OCI-LY1 (cell line): ENCODE measurements at regions not wholly inside any gene's neighbourhood (a gene's known extent, or its start where the extent isn't known, plus 50 kb on each side); places are given as distances from the start of the nearest gene placed in this dataset.

ENCODE experiments used
- H2AFZ ChIP-seq: fragments of 200-600 bp; sonication (generic), shearing (Covaris generic); 2 replicates; pipeline ENCODE4 v1.6.0; 2014; ENCODE audit warnings: antibody characterized with exemption, mild to moderate bottlenecking, low read length
- H3F3A ChIP-seq: fragments of 200-600 bp; sonication (generic), shearing (Covaris generic); 2 replicates; pipeline ENCODE4 v1.6.0; 2014; ENCODE audit warnings: mild to moderate bottlenecking, antibody characterized with exemption, low read length, moderate library complexity; ENCODE audit not compliant: insufficient read depth
- H3K27ac ChIP-seq: fragments of 200-600 bp; sonication (generic); 2 replicates; pipeline ENCODE4 v1.5.1; 2014; ENCODE audit warnings: low read length, mixed run types, mild to moderate bottlenecking, low read depth; ENCODE audit not compliant: poor library complexity, severe bottlenecking
- H3K27me3 ChIP-seq: fragments of 200-600 bp; sonication (generic); 2 replicates; pipeline ENCODE4 v1.6.0; 2014; ENCODE audit warnings: antibody characterized with exemption, mild to moderate bottlenecking, low read length, moderate library complexity; ENCODE audit not compliant: insufficient read depth
- H3K36me3 ChIP-seq: fragments of 200-600 bp; sonication (generic); 2 replicates; pipeline ENCODE4 v1.6.1; 2014; ENCODE audit warnings: mild to moderate bottlenecking, antibody characterized with exemption, low read length, moderate library complexity, mixed read lengths; ENCODE audit not compliant: insufficient read depth
- H3K4me1 ChIP-seq: fragments of 200-600 bp; sonication (generic); 2 replicates; pipeline ENCODE4 v1.5.1; 2014; ENCODE audit warnings: mild to moderate bottlenecking, low read length, moderate library complexity; ENCODE audit not compliant: insufficient read depth, severe bottlenecking
- H3K4me2 ChIP-seq: fragments of 200-600 bp; sonication (generic), shearing (Covaris generic); 2 replicates; pipeline ENCODE4 v1.6.1; 2014; ENCODE audit warnings: low read length
- H3K4me3 ChIP-seq: fragments of 200-600 bp; sonication (generic); 2 replicates; pipeline ENCODE4 v1.5.1; 2014; ENCODE audit warnings: low read length, low read depth, mild to moderate bottlenecking, mixed read lengths; ENCODE audit not compliant: poor library complexity, severe bottlenecking
- H3K79me2 ChIP-seq: fragments of 200-600 bp; shearing (Covaris generic); 2 replicates; pipeline ENCODE4 v1.6.1; 2016; ENCODE audit warnings: mixed run types, low read length, mixed read lengths; ENCODE audit not compliant: insufficient read depth
- H3K9ac ChIP-seq: fragments of 200-600 bp; sonication (generic), shearing (Covaris generic); 2 replicates; pipeline ENCODE4 v1.6.1; 2014; ENCODE audit warnings: mild to moderate bottlenecking, low read length, mixed read lengths
- H3K9me2 ChIP-seq: fragments of 200-600 bp; sonication (generic), shearing (Covaris generic); 2 replicates; pipeline ENCODE4 v1.6.1; 2014; ENCODE audit warnings: low read depth, mild to moderate bottlenecking, low read length, mixed read lengths
- H3K9me3 ChIP-seq: fragments of 200-600 bp; shearing (Covaris generic); 2 replicates; pipeline ENCODE4 v1.6.1; 2014; ENCODE audit warnings: low read length, mixed read lengths
- H4K20me1 ChIP-seq: fragments of 200-600 bp; sonication (generic), shearing (Covaris generic); 2 replicates; pipeline ENCODE4 v1.6.0; 2016; ENCODE audit warnings: mild to moderate bottlenecking, low read length; ENCODE audit not compliant: insufficient read depth
- CTCF ChIP-seq: fragments of 200-600 bp; sonication (generic), shearing (Covaris generic); IDR thresholded peaks from 2 replicates; pipeline ENCODE4 v1.5.1; 2017; ENCODE audit warnings: mild to moderate bottlenecking, antibody characterized with exemption, low read length, moderate library complexity, mixed read lengths
- EZH2 ChIP-seq: fragments of 200-600 bp; sonication (generic), shearing (Covaris generic); IDR thresholded peaks from 2 replicates; pipeline ENCODE4 v1.8.0; 2017; ENCODE audit warnings: borderline replicate concordance, mixed run types, mild to moderate bottlenecking, antibody characterized with exemption, low read length, moderate library complexity, mixed read lengths

GRCh38 chr11:23509023-23509422 lies 648.7 kb upstream of the CCDC179 start:
- Histone ChIP-seq H3K9ac (no peak overlapping the region), H3F3A (no peaks in the 10 kb centered on the region), H3K4me1 (no peaks in the 10 kb centered on the region), H4K20me1 (no peaks in the 10 kb centered on the region), H3K27me3 (no peaks in the 10 kb centered on the region), H3K4me2 (no peak overlapping the region), H3K9me3 (no peaks in the 10 kb centered on the region), H3K9me2 (no peaks in the 10 kb centered on the region), H2AFZ (no peak overlapping the region), H3K27ac (no peak overlapping the region), H3K4me3 (no peak overlapping the region), H3K79me2 (no peaks in the 10 kb centered on the region), H3K36me3 (no peaks in the 10 kb centered on the region)
- TF ChIP-seq CTCF: no peak
- TF ChIP-seq EZH2: no peak

GRCh38 chr11:23509821-23510220 lies 649.5 kb upstream of the CCDC179 start:
- Histone ChIP-seq H3K27ac (no peak overlapping the region), H3K9me3 (no peaks in the 10 kb centered on the region), H3K4me2 (no peak overlapping the region), H3K9ac (no peak overlapping the region), H3K27me3 (no peaks in the 10 kb centered on the region), H3F3A (no peaks in the 10 kb centered on the region), H3K79me2 (no peaks in the 10 kb centered on the region), H3K9me2 (no peaks in the 10 kb centered on the region), H4K20me1 (no peaks in the 10 kb centered on the region), H3K4me1 (no peaks in the 10 kb centered on the region), H3K4me3 (no peak overlapping the region), H3K36me3 (no peaks in the 10 kb centered on the region), H2AFZ (no peak overlapping the region)
- TF ChIP-seq CTCF (no peak), EZH2 (no peak)

DNA sequence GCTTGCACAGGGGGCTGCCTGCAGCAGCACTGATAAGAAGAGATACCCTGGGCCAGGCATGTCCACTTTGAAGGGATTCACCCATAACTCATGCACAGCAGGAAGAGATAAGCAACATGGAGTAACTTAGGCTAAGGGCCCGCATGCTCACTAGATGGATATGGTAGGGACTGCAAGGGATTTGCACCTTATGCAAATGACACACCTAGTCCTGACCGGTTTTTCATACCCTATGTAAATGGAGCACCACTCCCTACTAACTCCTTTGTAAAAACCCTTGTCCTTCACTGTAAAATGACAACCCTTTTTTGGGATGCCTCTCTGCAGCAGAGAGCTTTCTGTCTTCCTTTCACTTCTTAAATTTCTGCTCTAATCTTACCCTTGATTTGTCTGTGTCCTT lies 658.9 kb upstream of the CCDC179 start:
- Histone ChIP-seq H3K79me2 (no peaks in the 10 kb centered on the region), H2AFZ (no peak overlapping the region), H3K4me2 (no peak overlapping the region), H4K20me1 (no peaks in the 10 kb centered on the region), H3K4me1 (no peaks in the 10 kb centered on the region), H3K4me3 (no peak overlapping the region), H3K9me3 (no peaks in the 10 kb centered on the region), H3K36me3 (no peaks in the 10 kb centered on the region), H3K9me2 (no peaks in the 10 kb centered on the region), H3K9ac (no peak overlapping the region), H3K27me3 (no peaks in the 10 kb centered on the region), H3K27ac (no peak overlapping the region), H3F3A (no peaks in the 10 kb centered on the region)
- TF ChIP-seq EZH2 (no peak), CTCF (no peak)
